ENCODE measurements at regions not wholly inside any gene's neighbourhood (a gene's known extent, or its start where the extent isn't known, plus 50 kb on each side); places are given as distances from the start of the nearest gene placed in this dataset.

GRCh38 chr12:76276499-76277151 is 71.6 kb downstream of the BBS10 start:
- no peak for TF ChIP-seq CTCF (IDR thresholded peaks at IDR 0.05; ENCODE audit: extremely low read depth, insufficient read depth, missing control alignments)
- in situ Hi-C loops (cut with MboI; ENCODE audit: low pct_unique_long_range_greater_than_20kb, low sequenced_read_pairs, unreplicated experiment) = no loop called here
- no peak for DNase-seq (ENCODE audit: low spot score)

- no peak for DNase-seq (ENCODE audit: low spot score)
- no peak for TF ChIP-seq CTCF (IDR thresholded peaks at IDR 0.05; ENCODE audit: extremely low read depth, insufficient read depth, missing control alignments)
- in situ Hi-C loops (cut with MboI; ENCODE audit: low pct_unique_long_range_greater_than_20kb, low sequenced_read_pairs, unreplicated experiment) = no loop called here
Observed at GRCh38 chr12:76275511-76276093, 72.6 kb downstream of the BBS10 start.

GRCh38 chr12:76274420-76275083 is 73.7 kb downstream of the BBS10 start:
- no peak for TF ChIP-seq CTCF (IDR thresholded peaks at IDR 0.05; ENCODE audit: extremely low read depth, insufficient read depth, missing control alignments)
- in situ Hi-C loops (cut with MboI; ENCODE audit: low pct_unique_long_range_greater_than_20kb, low sequenced_read_pairs, unreplicated experiment) = no loop called here
- DNase-seq (ENCODE audit: low spot score) = no peak

- in situ Hi-C loops (cut with MboI; ENCODE audit: low pct_unique_long_range_greater_than_20kb, low sequenced_read_pairs, unreplicated experiment) = no loop called here
- no peak for TF ChIP-seq CTCF (IDR thresholded peaks at IDR 0.05; ENCODE audit: extremely low read depth, insufficient read depth, missing control alignments)
- DNase-seq (ENCODE audit: low spot score) = no peak
Observed at GRCh38 chr12:76272287-76272686, 75.9 kb downstream of the BBS10 start.

- no peak for DNase-seq (ENCODE audit: low spot score)
- TF ChIP-seq CTCF (IDR thresholded peaks at IDR 0.05; ENCODE audit: extremely low read depth, insufficient read depth, missing control alignments) = no peak
- in situ Hi-C loops (cut with MboI; ENCODE audit: low pct_unique_long_range_greater_than_20kb, low sequenced_read_pairs, unreplicated experiment) = no loop called here
Observed at GRCh38 chr12:76270657-76271358, 77.4 kb downstream of the BBS10 start.

- no peak for DNase-seq (ENCODE audit: low spot score)
- in situ Hi-C loops (cut with MboI; ENCODE audit: low pct_unique_long_range_greater_than_20kb, low sequenced_read_pairs, unreplicated experiment) = no loop called here
- TF ChIP-seq CTCF (IDR thresholded peaks at IDR 0.05; ENCODE audit: extremely low read depth, insufficient read depth, missing control alignments) = no peak
Observed at GRCh38 chr12:76268267-76268666, 79.9 kb downstream of the BBS10 start.
